Gastrocnemius medialis (tissue), 4 donors: ENCODE measurements at regions not wholly inside any gene's neighbourhood (a gene's known extent, or its start where the extent isn't known, plus 50 kb on each side); places are given as distances from the start of the nearest gene placed in this dataset.

Experiments
- ATAC-seq, 2 donors: fragments of 150-250 bp; one replicate each; pipeline ENCODE4 v1.9.1; 2016
- DNase-seq, 2 donors: peaks; one replicate each; pipeline ENCODE4 v3.0.0-alpha.2; 2019
- H3K27ac ChIP-seq, 4 donors: fragments of 200-600 bp; sonication (generic); 1 replicate in 1 of 4; 2 replicates in 3 of 4; pipeline ENCODE4 v1.5.1; 2016 to 2018; ENCODE audit warnings: mild to moderate bottlenecking in 2 of 4, moderate library complexity in 1 of 4
- H3K27me3 ChIP-seq, 3 donors: fragments of 200-600 bp; sonication (generic) in 2 of 3; 1 replicate in 1 of 3; 2 replicates in 2 of 3; pipeline versions ENCODE4 v1.5.1 to v1.6.0; 2016 to 2019; ENCODE audit warnings: mild to moderate bottlenecking in 1 of 3, moderate library complexity in 1 of 3
- H3K36me3 ChIP-seq, 2 donors: fragments of 200-600 bp; sonication (generic) in 1 of 2; one replicate each; pipeline ENCODE4 v1.5.1; 2017 to 2018
- H3K4me1 ChIP-seq, 2 donors: fragments of 200-600 bp; sonication (generic) in 1 of 2; one replicate each; pipeline ENCODE4 v1.5.1; 2016 to 2017; ENCODE audit warnings: mild to moderate bottlenecking in 2 of 2
- H3K4me3 ChIP-seq, 4 donors: fragments of 200-600 bp; sonication (generic) in 3 of 4; 1 replicate in 1 of 4; 2 replicates in 3 of 4; pipeline ENCODE4 v1.5.1; 2016 to 2019; ENCODE audit warnings: mild to moderate bottlenecking in 2 of 4
- H3K9me3 ChIP-seq, 3 donors: fragments of 200-600 bp; sonication (generic) in 2 of 3; 1 replicate in 1 of 3; 2 replicates in 2 of 3; pipeline ENCODE4 v1.5.1; 2016 to 2019
- CTCF ChIP-seq, 5 experiments: fragments of 450-650 bp in 3 of 5; fragments of 200-600 bp in 2 of 5; sonication (generic) in 2 of 5; IDR thresholded peaks in 4 of 5; conservative IDR thresholded peaks in 1 of 5; 1 replicate in 4 of 5; 2 replicates in 1 of 5; pipeline ENCODE4 v1.5.1; 2016 to 2019; ENCODE audit warnings: antibody characterized with exemption in 5 of 5, mild to moderate bottlenecking in 3 of 5, moderate library complexity in 3 of 5
- POLR2A ChIP-seq, 2 donors: fragments of 450-650 bp; IDR thresholded peaks; one replicate each; pipeline ENCODE4 v1.6.1; 2017; ENCODE audit warnings: antibody characterized with exemption in 2 of 2, mild to moderate bottlenecking in 2 of 2, moderate library complexity in 2 of 2
- in situ Hi-C, 4 donors: fragments of 200-750 bp; cut with MboI; loops; one replicate each; pipeline versions ENCODE4 v1.15.0 to v1.8.0; 2017; ENCODE audit warnings: low sequenced_read_pairs in 4 of 4
- intact Hi-C: fragments of 100-400 bp; cut with DNase I; formaldehyde crosslinking; loops from one replicate; pipeline ENCODE4 v1.15.1; 2023; ENCODE audit warnings: low total_unique reads

GRCh38 chr12:113759135-113759534, 207.0 kb downstream of the RBM19 start:
- no peaks in the 10 kb centered on the region for H3K36me3 ChIP-seq
- no peak overlapping the region for H3K27ac ChIP-seq
- in situ Hi-C loops (no loop called here), intact Hi-C loops (no loop called here)
- H3K4me3 ChIP-seq, result no peak overlapping the region
- no peak for ATAC-seq
- H3K27me3 ChIP-seq, result peaks cover 8 to 16% (median 10%) of the 10 kb centered on the region in 3 donors
- no peak for TF ChIP-seq POLR2A (IDR thresholded peaks at IDR 0.05)
- no peak for TF ChIP-seq CTCF (IDR thresholded peaks at IDR 0.05 in 4 of 5, conservative IDR thresholded peaks at IDR 0.05 in 1 of 5)
- DNase-seq, result no peak
- no peaks in the 10 kb centered on the region for H3K4me1 ChIP-seq
- H3K9me3 ChIP-seq, result no peaks in the 10 kb centered on the region

- Histone ChIP-seq H3K4me3 (no peak overlapping the region), H3K36me3 (no peaks in the 10 kb centered on the region), H3K27ac (no peak overlapping the region), H3K4me1 (no peaks in the 10 kb centered on the region), H3K27me3 (peaks cover 2 to 16% (median 8%) of the 10 kb centered on the region in 3 donors), H3K9me3 (no peaks in the 10 kb centered on the region)
- no peak for TF ChIP-seq CTCF (IDR thresholded peaks at IDR 0.05 in 4 of 5, conservative IDR thresholded peaks at IDR 0.05 in 1 of 5)
- TF ChIP-seq POLR2A (IDR thresholded peaks at IDR 0.05), result no peak
- intact Hi-C loops, result no loop called here
- ATAC-seq, result no peak
- in situ Hi-C loops, result no loop called here
- no peak for DNase-seq
These were observed 207.8 kb downstream of the RBM19 start for GRCh38 chr12:113758165-113758924.

- Histone ChIP-seq H3K27ac (no peak overlapping the region), H3K4me3 (no peak overlapping the region), H3K4me1 (no peaks in the 10 kb centered on the region), H3K9me3 (no peaks in the 10 kb centered on the region), H3K27me3 (peaks cover 0 to 12% (median 4%) of the 10 kb centered on the region in 3 donors), H3K36me3 (no peaks in the 10 kb centered on the region)
- intact Hi-C loops (no loop called here), in situ Hi-C loops (no loop called here)
- DNase-seq, result no peak
- no peak for ATAC-seq
- TF ChIP-seq POLR2A (IDR thresholded peaks at IDR 0.05) (no peak), CTCF (IDR thresholded peaks at IDR 0.05 in 4 of 5, conservative IDR thresholded peaks at IDR 0.05 in 1 of 5) (no peak)
These were observed 208.7 kb downstream of the RBM19 start for GRCh38 chr12:113757221-113758002.

GRCh38 chr12:113756609-113757008, 209.5 kb downstream of the RBM19 start:
- H3K36me3 ChIP-seq, result no peaks in the 10 kb centered on the region
- no peaks in the 10 kb centered on the region for H3K4me1 ChIP-seq
- peaks cover 0 to 10% (median 0%) of the 10 kb centered on the region in 3 donors for H3K27me3 ChIP-seq
- H3K9me3 ChIP-seq, result no peaks in the 10 kb centered on the region
- ATAC-seq (no peak), DNase-seq (no peak)
- H3K4me3 ChIP-seq, result no peak overlapping the region
- intact Hi-C loops (no loop called here), in situ Hi-C loops (no loop called here)
- H3K27ac ChIP-seq, result no peak overlapping the region
- no peak for TF ChIP-seq POLR2A (IDR thresholded peaks at IDR 0.05)
- TF ChIP-seq CTCF (IDR thresholded peaks at IDR 0.05 in 4 of 5, conservative IDR thresholded peaks at IDR 0.05 in 1 of 5), result no peak
